ENCODE measurements at regions not wholly inside any gene's neighbourhood (a gene's known extent, or its start where the extent isn't known, plus 50 kb on each side); places are given as distances from the start of the nearest gene placed in this dataset.

- H3K4me3 ChIP-seq (replicated peaks in 1 of 2; ENCODE audit: low read depth in 2 of 2, low read length in 2 of 2), result no peak overlapping the region
- DNase-seq (ENCODE audit: low read depth in 2 of 2), result peak in 1 of 2 donors; percentile 22
- TF ChIP-seq CTCF (IDR thresholded peaks at IDR 0.05; ENCODE audit: low read depth, low read length), result no peak
Measured at GRCh38 chr18:37689841-37690240, 124.2 kb upstream of the CELF4 start.

- H3K4me3 ChIP-seq (replicated peaks in 1 of 2; ENCODE audit: low read depth in 2 of 2, low read length in 2 of 2), result no peak overlapping the region
- no peak for DNase-seq (ENCODE audit: low read depth in 2 of 2)
- TF ChIP-seq CTCF (IDR thresholded peaks at IDR 0.05; ENCODE audit: low read depth, low read length), result no peak
Measured at GRCh38 chr18:37684590-37684989, 119.0 kb upstream of the CELF4 start.

GRCh38 chr18:37684183-37684582 is 118.6 kb upstream of the CELF4 start:
- H3K4me3 ChIP-seq (replicated peaks in 1 of 2; ENCODE audit: low read depth in 2 of 2, low read length in 2 of 2), result no peak overlapping the region
- no peak for DNase-seq (ENCODE audit: low read depth in 2 of 2)
- TF ChIP-seq CTCF (IDR thresholded peaks at IDR 0.05; ENCODE audit: low read depth, low read length), result no peak

GRCh38 chr18:37680911-37681310 is 115.3 kb upstream of the CELF4 start:
- TF ChIP-seq CTCF (IDR thresholded peaks at IDR 0.05; ENCODE audit: low read depth, low read length), result no peak
- DNase-seq (ENCODE audit: low read depth in 2 of 2), result no peak
- H3K4me3 ChIP-seq (replicated peaks in 1 of 2; ENCODE audit: low read depth in 2 of 2, low read length in 2 of 2), result no peak overlapping the region

- no peak for DNase-seq (ENCODE audit: low read depth in 2 of 2)
- H3K4me3 ChIP-seq (replicated peaks in 1 of 2; ENCODE audit: low read depth in 2 of 2, low read length in 2 of 2), result no peak overlapping the region
- no peak for TF ChIP-seq CTCF (IDR thresholded peaks at IDR 0.05; ENCODE audit: low read depth, low read length)
Measured at GRCh38 chr18:37676276-37676675, 110.7 kb upstream of the CELF4 start.

GRCh38 chr18:37675699-37676098 is 110.1 kb upstream of the CELF4 start:
- TF ChIP-seq CTCF (IDR thresholded peaks at IDR 0.05; ENCODE audit: low read depth, low read length), result no peak

GRCh38 chr18:37674570-37674969 is 109.0 kb upstream of the CELF4 start:
- no peak for TF ChIP-seq CTCF (IDR thresholded peaks at IDR 0.05; ENCODE audit: low read depth, low read length)
- no peak overlapping the region for H3K4me3 ChIP-seq (replicated peaks in 1 of 2; ENCODE audit: low read depth in 2 of 2, low read length in 2 of 2)
- DNase-seq (ENCODE audit: low read depth in 2 of 2), result no peak

More at GRCh38 chr18:37675699-37676098, 110.1 kb upstream of the CELF4 start:
- DNase-seq (ENCODE audit: low read depth in 2 of 2), result no peak
- H3K4me3 ChIP-seq (replicated peaks in 1 of 2; ENCODE audit: low read depth in 2 of 2, low read length in 2 of 2), result no peak overlapping the region
